RWPE1 (cell line): ENCODE measurements at regions not wholly inside any gene's neighbourhood (a gene's known extent, or its start where the extent isn't known, plus 50 kb on each side); places are given as distances from the start of the nearest gene placed in this dataset.
A peak's percentile ranks its signal among the peaks of the same experiment; 100 is the strongest.

Experiments
- CTCF ChIA-PET: fragments of 350-600 bp; sonication (Branson Sonifier 250); formaldehyde crosslinking; extraction: SDS; loops from one replicate; lab custom pipeline; 2021; lab: Yijun Ruan, JAX
- POLR2A ChIA-PET: fragments of 400-600 bp; formaldehyde crosslinking; extraction: SDS; loops from one replicate; lab custom pipeline; 2020; ENCODE audit warnings: antibody characterized with exemption; ENCODE audit not compliant: low non-redundant PET; lab: Yijun Ruan, JAX
- DNase-seq: peaks from one replicate; pipeline ENCODE4 v3.0.0; 2012; ENCODE audit warnings: low spot score
- H3K27ac ChIP-seq: fragments of 450-650 bp; 2 replicates; pipeline ENCODE4 v1.5.1; 2017
- TF ChIP-seq, protein P1 (sequence below): fragments of 450-650 bp; conservative IDR thresholded peaks from 2 replicates; pipeline ENCODE4 v1.5.1; 2017; ENCODE audit warnings: low read depth, mild to moderate bottlenecking

DNA sequence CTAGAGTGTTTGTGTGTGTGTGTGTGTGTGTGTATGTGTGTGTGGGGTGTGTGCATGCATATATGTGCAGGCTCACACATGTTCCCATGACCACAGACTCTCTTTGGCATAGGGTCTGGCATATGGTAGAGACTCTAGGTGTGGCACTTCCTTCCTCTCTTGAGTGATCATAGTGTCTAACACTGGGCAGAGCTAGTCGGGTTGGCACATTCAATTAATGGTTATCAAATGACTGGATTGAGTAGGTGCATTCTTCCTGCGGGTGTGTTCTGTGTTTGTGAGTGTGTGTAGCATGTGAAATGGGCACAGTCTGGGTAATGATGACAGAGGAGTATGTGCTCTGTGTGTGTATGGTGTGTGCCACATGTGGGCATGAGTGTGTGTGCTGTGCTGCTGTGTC is 106.5 kb downstream of the EFNB1 start:
- ChIA-PET CTCF (no interaction called here), POLR2A (no interaction called here)
- TF ChIP-seq, protein P1, sequence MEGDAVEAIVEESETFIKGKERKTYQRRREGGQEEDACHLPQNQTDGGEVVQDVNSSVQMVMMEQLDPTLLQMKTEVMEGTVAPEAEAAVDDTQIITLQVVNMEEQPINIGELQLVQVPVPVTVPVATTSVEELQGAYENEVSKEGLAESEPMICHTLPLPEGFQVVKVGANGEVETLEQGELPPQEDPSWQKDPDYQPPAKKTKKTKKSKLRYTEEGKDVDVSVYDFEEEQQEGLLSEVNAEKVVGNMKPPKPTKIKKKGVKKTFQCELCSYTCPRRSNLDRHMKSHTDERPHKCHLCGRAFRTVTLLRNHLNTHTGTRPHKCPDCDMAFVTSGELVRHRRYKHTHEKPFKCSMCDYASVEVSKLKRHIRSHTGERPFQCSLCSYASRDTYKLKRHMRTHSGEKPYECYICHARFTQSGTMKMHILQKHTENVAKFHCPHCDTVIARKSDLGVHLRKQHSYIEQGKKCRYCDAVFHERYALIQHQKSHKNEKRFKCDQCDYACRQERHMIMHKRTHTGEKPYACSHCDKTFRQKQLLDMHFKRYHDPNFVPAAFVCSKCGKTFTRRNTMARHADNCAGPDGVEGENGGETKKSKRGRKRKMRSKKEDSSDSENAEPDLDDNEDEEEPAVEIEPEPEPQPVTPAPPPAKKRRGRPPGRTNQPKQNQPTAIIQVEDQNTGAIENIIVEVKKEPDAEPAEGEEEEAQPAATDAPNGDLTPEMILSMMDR = no peak
- peak overlapping the region; percentile 45; the same call in 1 of the 2 replicates for H3K27ac ChIP-seq
- DNase-seq = no peak

DNA sequence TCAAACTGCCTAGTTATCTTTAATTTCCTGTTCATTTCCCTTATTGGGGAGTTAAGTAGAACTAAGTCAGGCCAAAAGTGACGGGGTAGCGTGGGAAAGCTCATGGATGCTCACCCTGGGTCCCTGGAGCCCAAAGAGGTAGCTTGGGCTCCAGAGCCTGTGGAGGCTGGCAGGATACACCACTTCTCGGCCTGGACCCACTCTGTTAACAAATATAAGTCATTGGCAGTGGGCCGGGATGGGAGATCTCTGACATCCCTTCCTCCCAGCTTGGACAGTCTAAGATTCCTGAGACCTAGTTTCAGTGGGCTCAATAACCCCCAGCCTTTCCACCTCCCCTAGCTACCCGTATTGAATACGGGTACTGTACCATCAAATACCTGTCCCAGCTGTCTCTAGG is 106.1 kb downstream of the EFNB1 start:
- CTCF ChIA-PET = no interaction called here
- peak overlapping the region; percentile 45; the same call in 1 of the 2 replicates for H3K27ac ChIP-seq
- POLR2A ChIA-PET = no interaction called here
- DNase-seq = no peak
- TF ChIP-seq, protein P1 = no peak

DNA sequence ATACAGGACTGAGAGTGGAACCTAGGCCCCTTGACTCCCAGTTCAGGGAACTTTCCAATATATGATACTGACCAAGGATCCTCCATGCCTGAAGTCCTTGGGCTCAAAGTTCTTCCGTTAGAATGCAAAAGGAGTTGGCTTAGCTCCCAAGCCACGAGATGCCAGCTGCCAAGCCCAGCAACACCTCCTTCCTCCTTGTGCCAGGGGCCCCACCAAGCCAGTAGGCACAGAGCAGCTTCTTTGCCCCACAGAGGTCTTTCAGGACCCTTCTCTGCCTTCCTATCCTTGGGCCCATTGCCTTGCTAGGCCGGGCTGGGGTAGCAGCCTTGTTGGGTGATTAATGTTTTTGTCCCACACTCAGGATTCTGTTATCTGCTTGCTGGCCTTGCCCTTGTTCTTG is 105.6 kb downstream of the EFNB1 start:
- no peak for DNase-seq
- TF ChIP-seq, protein P1 = no peak
- ChIA-PET POLR2A (no interaction called here), CTCF (no interaction called here)
- H3K27ac ChIP-seq = peak overlapping the region; percentile 45; the same call in 1 of the 2 replicates

DNA sequence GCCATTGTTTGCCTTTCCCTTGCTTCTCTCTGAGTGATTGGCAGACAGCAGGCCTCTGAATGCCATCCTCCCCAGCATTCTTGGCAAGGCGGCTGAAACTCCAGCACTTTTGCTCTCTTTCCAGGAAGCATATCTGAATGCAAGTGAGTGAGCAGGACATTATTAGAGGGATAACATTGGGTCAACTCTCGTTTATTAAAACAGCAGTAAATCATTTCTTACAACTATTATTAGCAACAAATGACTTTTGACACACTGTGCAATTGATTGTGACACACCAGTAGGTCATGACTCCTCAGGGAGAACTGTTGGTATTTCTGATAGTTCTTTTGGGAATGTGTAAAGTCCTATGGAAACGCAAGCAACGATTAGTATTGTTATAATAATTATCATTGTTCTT is 103.8 kb downstream of the EFNB1 start:
- CTCF ChIA-PET = interaction anchor here (0.6 kb wide), 1 partner anchor 31 kb away, joined by 3 read pairs; no protein-coding TSS in a partner anchor
- POLR2A ChIA-PET = no interaction called here
- no peak overlapping the region for H3K27ac ChIP-seq
- TF ChIP-seq, protein P1 = no peak
- DNase-seq = no peak

DNA sequence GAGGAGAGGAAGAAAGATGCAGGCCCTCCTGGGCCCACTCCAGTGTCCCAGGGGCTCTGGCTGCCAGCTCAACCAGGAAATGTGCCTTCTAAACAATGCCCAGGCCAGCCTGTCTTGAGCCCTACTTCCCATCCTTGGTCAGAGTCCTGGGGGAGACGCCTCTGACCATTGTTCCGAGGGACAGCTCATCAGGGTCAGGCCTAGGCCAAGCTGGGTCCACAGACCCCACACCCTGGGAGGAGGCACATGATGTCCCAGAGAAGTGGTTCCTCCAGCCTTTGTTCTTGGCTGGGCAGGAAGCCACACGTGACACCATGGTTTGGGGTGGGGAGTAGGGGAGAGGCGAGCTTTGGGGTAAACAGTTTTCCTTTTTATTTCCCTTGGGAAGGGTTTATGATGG is 102.5 kb downstream of the EFNB1 start:
- TF ChIP-seq, protein P1 = no peak
- ChIA-PET POLR2A (interaction anchor here (0.5 kb wide), 1 partner anchor 17 kb away, joined by 3 read pairs; no protein-coding TSS in a partner anchor), CTCF (no interaction called here)
- peak overlapping the region; percentile 75; the same call in 1 of the 2 replicates for H3K27ac ChIP-seq
- DNase-seq = no peak

DNA sequence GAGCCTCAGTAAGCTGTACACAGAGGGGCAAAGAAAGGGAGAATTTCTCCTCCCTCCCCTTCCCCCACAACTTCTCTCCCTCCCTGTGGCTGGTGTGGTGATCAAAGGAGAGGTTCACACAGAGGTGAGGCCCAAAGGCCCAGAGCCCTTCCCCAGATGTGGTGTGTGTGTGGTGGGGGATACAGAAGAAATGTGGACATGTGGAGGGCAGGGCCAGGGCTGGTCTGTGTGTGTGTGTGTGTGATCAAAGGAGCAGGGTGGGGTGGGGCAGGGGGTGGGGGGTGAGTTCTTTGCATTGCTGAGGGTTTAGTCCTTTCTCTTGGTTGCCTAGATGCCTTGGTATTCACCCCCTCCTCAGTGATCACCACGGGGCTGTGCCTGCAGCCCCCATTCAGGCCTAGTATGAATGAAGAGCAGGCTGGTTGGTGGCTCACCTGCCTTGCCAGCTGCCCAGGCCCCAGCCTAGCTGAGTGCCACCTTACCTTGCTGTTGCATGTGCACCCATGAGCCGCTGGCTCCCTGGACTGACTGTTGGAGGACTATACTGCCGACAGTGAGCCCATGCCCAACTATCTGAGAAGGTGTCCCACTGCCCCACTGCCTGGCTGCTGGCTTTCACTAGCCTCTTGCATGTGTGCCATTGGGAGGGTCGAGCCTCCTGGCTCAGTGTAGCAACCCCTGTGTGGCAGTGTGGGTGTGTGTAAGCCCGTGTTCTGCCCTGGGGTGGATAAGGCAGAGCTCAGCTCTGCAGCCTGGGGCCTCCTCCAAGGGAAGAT is 101.9 kb downstream of the EFNB1 start:
- peak; percentile 8 for DNase-seq
- TF ChIP-seq, protein P1 = no peak
- peak overlapping the region; percentile 75 for H3K27ac ChIP-seq
- ChIA-PET CTCF (no interaction called here), POLR2A (interaction anchor here (0.5 kb wide), 1 partner anchor 17 kb away, joined by 3 read pairs; no protein-coding TSS in a partner anchor)
